GM12878 (cell line): ENCODE measurements at regions not wholly inside any gene's neighbourhood (a gene's known extent, or its start where the extent isn't known, plus 50 kb on each side); places are given as distances from the start of the nearest gene placed in this dataset.

Experiments used
- ATAC-seq: fragments of 200-7000 bp; cut with Tn5 transposase; 3 replicates; pipeline ENCODE4 v1.9.1; 2020; ENCODE audit warnings: mild to moderate bottlenecking, moderate library complexity
- BruUV-seq: library from RNA; stranded (reverse); fragments of 400-500 nt; replicated peaks from 2 replicates; lab custom pipeline; 2021; lab: Mats Ljungman, UMichigan
- CTCF ChIA-PET: fragments of 300-600 bp; sonication (Branson Sonifier 250); formaldehyde crosslinking; extraction: SDS; loops from one replicate; lab custom pipeline; 2021; ENCODE audit warnings: inconsistent platforms; lab: Yijun Ruan, JAX
- POLR2A ChIA-PET: fragments of 350-600 bp; formaldehyde crosslinking; extraction: SDS; loops from one replicate; lab custom pipeline; 2021; ENCODE audit warnings: inconsistent platforms; lab: Charles Lee
- RAD21 ChIA-PET: fragments of 300-600 bp; sonication (Branson Sonifier 250); formaldehyde crosslinking; loops from one replicate; lab custom pipeline; 2023; ENCODE audit warnings: antibody characterized with exemption; ENCODE audit not compliant: unreplicated experiment; lab: Charles Lee
- SMC1A ChIA-PET: fragments of 300-600 bp; sonication (Branson Sonifier 250); formaldehyde crosslinking; loops from one replicate; lab custom pipeline; 2023; ENCODE audit not compliant: unreplicated experiment, uncharacterized antibody; lab: Charles Lee
- DNase-seq: peaks from one replicate; pipeline ENCODE4 v3.0.0-alpha.2; 2011; ENCODE audit warnings: low read depth, low spot score
- FAIRE-seq: peaks from 3 replicates; lab custom pipeline; 2011; peaks lifted over from hg19 to GRCh38; lab: Jason Lieb, UNC
- H2AFZ ChIP-seq: 2 replicates; pipeline ENCODE4 v1.6.0; 2011; ENCODE audit warnings: low read depth, low read length, control low read depth; ENCODE audit not compliant: control insufficient read depth
- H3K27ac ChIP-seq: 2 replicates; pipeline ENCODE4 v1.5.1; 2011; ENCODE audit warnings: control low read depth; ENCODE audit not compliant: control insufficient read depth, insufficient read depth
- H3K27me3 ChIP-seq, 2 experiments: replicated peaks in 1 of 2; 2 replicates each; pipeline versions ENCODE4 v1.6.0 to v1.6.1; 2011; ENCODE audit warnings: low read length in 1 of 2; ENCODE audit not compliant: control insufficient read depth in 2 of 2, insufficient read depth in 2 of 2
- H3K36me3 ChIP-seq, 2 experiments: 2 replicates each; pipeline ENCODE4 v1.5.1; 2011; ENCODE audit warnings: low read length in 1 of 2; ENCODE audit not compliant: control insufficient read depth in 2 of 2, insufficient read depth in 2 of 2
- H3K4me1 ChIP-seq: 2 replicates; pipeline ENCODE4 v1.6.1; 2011; ENCODE audit warnings: mild to moderate bottlenecking, low read length, moderate library complexity, mixed read lengths; ENCODE audit not compliant: control insufficient read depth, insufficient read depth
- H3K4me2 ChIP-seq: 2 replicates; pipeline ENCODE4 v1.6.0; 2011; ENCODE audit warnings: control low read depth; ENCODE audit not compliant: control insufficient read depth, insufficient read depth
- H3K4me3 ChIP-seq: fragments of 200-600 bp; sonication (generic); 2 replicates; pipeline ENCODE4 v1.5.1; 2016
- H3K79me2 ChIP-seq: 2 replicates; pipeline ENCODE4 v1.6.0; 2011; ENCODE audit warnings: low read length; ENCODE audit not compliant: control insufficient read depth, insufficient read depth
- H3K9ac ChIP-seq: 2 replicates; pipeline ENCODE4 v1.8.0; 2011; ENCODE audit warnings: low read length, control low read depth, mixed read lengths; ENCODE audit not compliant: control insufficient read depth, insufficient read depth
- H3K9me3 ChIP-seq: replicated peaks from 3 replicates; pipeline ENCODE4 v1.5.1; 2011; ENCODE audit warnings: mild to moderate bottlenecking, low read length; ENCODE audit not compliant: control insufficient read depth, insufficient read depth
- H4K20me1 ChIP-seq: 2 replicates; pipeline ENCODE4 v1.6.0; 2011; ENCODE audit not compliant: control insufficient read depth, insufficient read depth
- BHLHE40 ChIP-seq, 2 experiments: fragments of 450-650 bp in 1 of 2; IDR thresholded peaks; 2 replicates each; pipeline ENCODE4 v1.6.1; 2011 to 2017; ENCODE audit warnings: low read depth in 2 of 2, borderline replicate concordance in 1 of 2, improper control_type of control experiment in 1 of 2, low read length in 1 of 2, mild to moderate bottlenecking in 1 of 2
- ESRRA ChIP-seq: IDR thresholded peaks from 2 replicates; pipeline ENCODE4 v1.6.1; 2012; ENCODE audit warnings: mild to moderate bottlenecking, low read length, improper control_type of control experiment
- GABPA ChIP-seq: IDR thresholded peaks from 2 replicates; pipeline ENCODE4 v1.6.1; 2014; ENCODE audit warnings: antibody characterized with exemption, low read depth, mild to moderate bottlenecking, inconsistent platforms
- HDAC2 ChIP-seq: fragments of 200-600 bp; sonication (generic); IDR thresholded peaks from 2 replicates; pipeline ENCODE4 v1.6.1; 2017
- IKZF1 ChIP-seq: fragments of 450-650 bp; conservative IDR thresholded peaks from 2 replicates; pipeline ENCODE4 v1.6.1; 2017; ENCODE audit warnings: antibody characterized with exemption, mild to moderate bottlenecking
- IRF3 ChIP-seq: fragments of 450-650 bp; IDR thresholded peaks from 2 replicates; pipeline ENCODE4 v1.6.1; 2014; ENCODE audit warnings: mild to moderate bottlenecking
- IRF5 ChIP-seq: fragments of 450-650 bp; IDR thresholded peaks from 2 replicates; pipeline ENCODE4 v1.6.1; 2017; ENCODE audit warnings: borderline replicate concordance
- MEF2B ChIP-seq: fragments of 450-650 bp; IDR thresholded peaks from 2 replicates; pipeline ENCODE4 v1.6.1; 2018; ENCODE audit warnings: mild to moderate bottlenecking, moderate library complexity; ENCODE audit not compliant: partially characterized antibody, poor library complexity, severe bottlenecking
- MLLT1 ChIP-seq: fragments of 450-650 bp; IDR thresholded peaks from 2 replicates; pipeline ENCODE4 v1.6.1; 2016; ENCODE audit warnings: mild to moderate bottlenecking
- MTA2 ChIP-seq: fragments of 450-650 bp; IDR thresholded peaks from 2 replicates; pipeline ENCODE4 v1.6.1; 2016; ENCODE audit warnings: low read depth, mild to moderate bottlenecking, moderate library complexity
- PKNOX1 ChIP-seq: fragments of 450-650 bp; IDR thresholded peaks from 2 replicates; pipeline ENCODE4 v1.6.1; 2016; ENCODE audit warnings: mild to moderate bottlenecking
- PML ChIP-seq: IDR thresholded peaks from 2 replicates; pipeline ENCODE4 v1.6.1; 2012; ENCODE audit warnings: low read length, inconsistent platforms
- REST ChIP-seq: IDR thresholded peaks from 2 replicates; pipeline ENCODE4 v1.6.1; 2012; ENCODE audit warnings: mild to moderate bottlenecking, low read depth, low read length
- SIN3A ChIP-seq: IDR thresholded peaks from 2 replicates; pipeline ENCODE4 v1.6.1; 2012; ENCODE audit warnings: low read depth, low read length, improper control_type of control experiment
- TAF1 ChIP-seq: IDR thresholded peaks from 2 replicates; pipeline ENCODE4 v1.6.1; 2011; ENCODE audit warnings: mild to moderate bottlenecking, low read depth, low read length, borderline replicate concordance
- TCF3 ChIP-seq: IDR thresholded peaks from 2 replicates; pipeline ENCODE4 v1.6.1; 2012; ENCODE audit warnings: low read depth, mild to moderate bottlenecking, low read length, borderline replicate concordance; ENCODE audit not compliant: insufficient read depth
- ZNF274 ChIP-seq: IDR thresholded peaks from one replicate; pipeline ENCODE4 v1.8.0; 2011; ENCODE audit not compliant: insufficient read length, insufficient read depth
- WGBS: methylation state at CpG from one replicate; pipeline ENCODE4 v1.1.6; 2016; ENCODE audit warnings: low lambda C conversion rate; ENCODE audit not compliant: insufficient replicate concordance, insufficient coverage; ENCODE audit errors: missing lambda C conversion rate; 5-methylcytosine and 5-hydroxymethylcytosine counted together
- in situ Hi-C: fragments of 300-500 bp; cut with MboI; formaldehyde crosslinking; loops from 9 replicates; pipeline ENCODE4 v1.14.3; 2018; ENCODE audit warnings: mixed read lengths
- intact Hi-C: fragments of 100-400 bp; cut with micrococcal nuclease; formaldehyde crosslinking; loops from one replicate; pipeline ENCODE4 v1.14.2; 2022; ENCODE audit not compliant: unreplicated experiment

- Histone ChIP-seq H3K9me3 (no peaks in the 10 kb centered on the region), H2AFZ (no peak overlapping the region), H3K9ac (no peak overlapping the region), H3K27me3 (peaks cover 0 to 2% of the 10 kb centered on the region in 2 experiments; a peak in 2 of 4 replicates), H3K4me3 (no peak overlapping the region), H3K4me2 (no peak overlapping the region), H3K79me2 (no peaks in the 10 kb centered on the region), H3K4me1 (no peaks in the 10 kb centered on the region), H3K36me3 (no peaks in the 10 kb centered on the region), H4K20me1 (no peaks in the 10 kb centered on the region), H3K27ac (no peak overlapping the region)
- SMC1A ChIA-PET, result interaction anchor here (0.6 kb wide), 1 partner anchor 72 kb away, joined by 4 read pairs; no protein-coding TSS in a partner anchor
- intact Hi-C loops, result no loop called here
- no peak for FAIRE-seq
- RAD21 ChIA-PET, result interaction anchor here (0.8 kb wide), 1 partner anchor 15 kb away, joined by 3 read pairs; no protein-coding TSS in a partner anchor
- POLR2A ChIA-PET, result interaction anchor here (0.6 kb wide), 1 partner anchor 952 kb away, joined by 3 read pairs; no protein-coding TSS in a partner anchor
- DNase-seq, result no peak
- CTCF ChIA-PET, result interaction anchor here (1.0 kb wide), 1 partner anchor 9 kb away, joined by 3 read pairs; no protein-coding TSS in a partner anchor
- in situ Hi-C loops, result no loop called here
- no TSS peak for BruUV-seq
- ATAC-seq, result no peak
- 3% methylated on average over 2 of the region's 2 CpGs for WGBS
- TF ChIP-seq GABPA (no peak), HDAC2 (no peak), TAF1 (no peak), REST (no peak), MTA2 (no peak), IRF5 (no peak), SIN3A (no peak), PKNOX1 (no peak), TCF3 (no peak), MEF2B (no peak), IKZF1 (no peak), ZNF274 (no peak), IRF3 (no peak), PML (no peak), MLLT1 (no peak), BHLHE40 (IDR thresholded peaks at IDR 0.05; ENCODE audit: borderline replicate concordance in 1 of 2, low read depth in 2 of 2, low read length in 1 of 2) (no peak), ESRRA (no peak)
Observed at GRCh38 chr21:35857095-35857494, 203.2 kb downstream of the SETD4 start.
